GM12892 (cell line): ENCODE measurements at regions not wholly inside any gene's neighbourhood (a gene's known extent, or its start where the extent isn't known, plus 50 kb on each side); places are given as distances from the start of the nearest gene placed in this dataset.

Experiments
- POLR2A ChIP-seq: IDR thresholded peaks from 2 replicates; pipeline ENCODE4 v1.6.1; 2011; ENCODE audit warnings: low read depth, low read length, control low read depth
- POLR2AphosphoS5 ChIP-seq: IDR thresholded peaks from 2 replicates; pipeline ENCODE4 v1.6.1; 2011; ENCODE audit warnings: low read depth, low read length, control low read depth
- TAF1 ChIP-seq: IDR thresholded peaks from 2 replicates; pipeline ENCODE4 v1.6.1; 2011; ENCODE audit warnings: low read depth, mild to moderate bottlenecking, control low read depth, low read length, borderline replicate concordance

DNA sequence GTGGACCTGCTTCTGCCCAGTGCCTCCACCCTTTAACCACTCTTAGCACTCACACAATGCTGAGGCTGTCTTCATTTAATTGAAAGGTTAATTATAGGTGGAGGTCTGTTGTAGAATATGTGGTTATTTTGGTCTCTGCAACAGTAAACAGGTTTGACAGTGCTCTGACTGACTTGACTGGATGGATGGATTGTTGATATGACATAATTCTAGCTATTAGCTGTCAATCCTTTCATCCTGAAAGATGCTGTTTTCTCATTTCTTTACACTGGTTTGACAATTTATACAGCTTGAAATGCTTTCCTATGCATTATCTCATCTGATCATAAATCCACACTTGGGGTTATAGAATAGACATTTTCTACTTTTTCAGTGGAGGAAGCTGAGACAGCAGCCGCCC lies 210.7 kb downstream of the CDH26 start:
- no peak for TF ChIP-seq TAF1
- TF ChIP-seq POLR2A: no peak
- TF ChIP-seq POLR2AphosphoS5: no peak
